Large intestine (tissue), 3 donors: ENCODE measurements at regions not wholly inside any gene's neighbourhood (a gene's known extent, or its start where the extent isn't known, plus 50 kb on each side); places are given as distances from the start of the nearest gene placed in this dataset.

ENCODE experiments used
- DNase-seq, 2 donors: peaks; one replicate each; pipeline versions ENCODE4 v3.0.0 to v3.0.0-alpha.2; 2013
- H3K27ac ChIP-seq: one replicate; pipeline ENCODE4 v1.5.1; 2013; ENCODE audit warnings: low read length
- H3K27me3 ChIP-seq: 2 replicates; pipeline ENCODE4 v1.6.1; 2013; ENCODE audit warnings: low read length; ENCODE audit not compliant: control insufficient read depth, insufficient read depth
- H3K36me3 ChIP-seq: 2 replicates; pipeline ENCODE4 v1.6.1; 2013; ENCODE audit warnings: low read length; ENCODE audit not compliant: control insufficient read depth, insufficient read depth
- H3K4me1 ChIP-seq: one replicate; pipeline ENCODE4 v1.6.1; 2013; ENCODE audit warnings: low read length; ENCODE audit not compliant: control insufficient read depth, insufficient read depth
- H3K4me3 ChIP-seq: one replicate; pipeline ENCODE4 v1.5.1; 2013; ENCODE audit warnings: low read length
- H3K9me3 ChIP-seq: one replicate; pipeline ENCODE4 v1.6.1; 2013; ENCODE audit warnings: mild to moderate bottlenecking, low read depth, low read length, moderate library complexity; ENCODE audit not compliant: control insufficient read depth
- WGBS: methylation state at CpG from one replicate; pipeline ENCODE4 v1.1.5; 2013; ENCODE audit warnings: low lambda C conversion rate; ENCODE audit not compliant: insufficient coverage; 5-methylcytosine and 5-hydroxymethylcytosine counted together

DNA sequence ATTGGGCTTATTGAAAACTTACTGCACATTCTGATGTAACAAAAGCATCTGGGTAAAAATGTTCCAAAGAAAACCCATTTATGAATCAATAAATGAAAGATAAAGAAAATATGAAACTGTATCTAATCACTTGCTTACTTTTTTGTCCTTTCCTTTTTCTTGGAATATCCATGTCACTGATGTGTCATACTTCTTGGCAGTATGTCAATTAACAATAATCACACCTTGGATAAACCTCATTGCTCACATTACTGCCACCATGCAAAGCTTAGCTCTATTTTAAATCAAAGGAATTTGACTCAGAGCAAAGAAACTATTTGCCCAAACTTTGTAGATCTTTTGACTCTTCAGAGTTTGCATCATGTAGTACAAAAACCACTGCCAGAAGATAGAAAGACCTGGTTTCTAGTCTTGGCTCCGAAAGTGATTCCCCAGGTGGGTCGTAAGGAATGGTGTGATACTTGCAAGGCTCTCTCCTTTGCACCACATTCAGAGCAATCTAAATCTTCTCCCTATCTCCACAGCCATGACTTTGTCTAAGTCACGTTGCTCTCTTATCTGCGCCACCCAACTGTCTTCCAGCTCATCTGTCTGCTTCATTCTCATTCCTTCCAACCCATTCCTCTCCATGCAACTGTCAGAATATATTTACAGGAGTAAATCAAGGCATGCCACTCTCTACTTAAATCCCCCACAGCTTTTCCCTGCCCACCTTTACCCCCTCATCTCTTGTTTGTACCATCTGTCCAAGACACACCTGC lies 311.9 kb downstream of the COG6 start:
- DNase-seq, result no peak
- H3K36me3 ChIP-seq, result no peaks in the 10 kb centered on the region

DNA sequence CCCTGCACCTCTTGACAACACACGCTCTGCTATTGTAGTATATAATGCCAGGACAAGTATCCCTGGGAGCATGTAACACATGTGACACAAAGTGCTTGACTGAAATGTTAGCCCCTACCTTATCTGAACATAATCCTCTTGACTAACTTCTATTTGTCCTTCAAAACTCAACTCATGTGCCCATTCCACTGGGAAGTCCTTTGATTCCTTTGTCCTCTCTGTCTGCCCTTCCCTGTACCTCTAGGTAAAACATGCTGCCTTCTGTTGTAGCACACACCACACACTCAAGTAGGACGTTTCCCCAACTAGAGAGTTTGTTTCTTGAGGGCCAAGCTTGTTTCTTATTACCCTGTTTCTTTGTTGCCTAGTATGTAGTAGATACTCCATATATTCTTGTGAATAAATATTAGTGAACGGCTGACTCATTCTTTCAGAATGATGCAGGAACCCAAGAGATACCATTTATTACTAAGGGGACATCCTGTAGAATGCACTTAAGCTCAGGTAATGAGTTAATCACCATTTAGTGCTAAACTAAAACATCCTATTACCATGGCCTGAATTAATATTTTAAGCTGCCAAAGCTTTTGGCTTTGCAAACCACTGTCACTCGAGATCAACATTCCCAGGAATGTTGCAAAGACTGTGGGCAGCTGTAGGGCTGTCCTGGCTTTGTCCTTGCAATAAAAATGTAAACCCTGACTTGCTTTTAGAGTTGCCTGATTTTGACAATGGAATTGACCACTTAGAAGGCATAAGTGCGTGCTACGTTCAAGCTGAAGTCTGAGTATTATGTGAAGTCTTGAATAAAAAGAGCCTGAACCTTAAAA lies 313.4 kb downstream of the COG6 start:
- Histone ChIP-seq H3K36me3 (no peaks in the 10 kb centered on the region), H3K27ac (no peak overlapping the region), H3K9me3 (no peaks in the 10 kb centered on the region), H3K27me3 (no peaks in the 10 kb centered on the region), H3K4me3 (no peak overlapping the region), H3K4me1 (no peaks in the 10 kb centered on the region)
- no peak for DNase-seq
- WGBS, result 100% methylated on average over 1 of the region's 6 CpGs

More for the DNA sequence above, 311.9 kb downstream of the COG6 start:
- Histone ChIP-seq H3K4me3 (no peak overlapping the region), H3K9me3 (no peaks in the 10 kb centered on the region), H3K4me1 (no peaks in the 10 kb centered on the region), H3K27me3 (no peaks in the 10 kb centered on the region), H3K27ac (no peak overlapping the region)
- 63% methylated on average over 2 of the region's 4 CpGs for WGBS

DNA sequence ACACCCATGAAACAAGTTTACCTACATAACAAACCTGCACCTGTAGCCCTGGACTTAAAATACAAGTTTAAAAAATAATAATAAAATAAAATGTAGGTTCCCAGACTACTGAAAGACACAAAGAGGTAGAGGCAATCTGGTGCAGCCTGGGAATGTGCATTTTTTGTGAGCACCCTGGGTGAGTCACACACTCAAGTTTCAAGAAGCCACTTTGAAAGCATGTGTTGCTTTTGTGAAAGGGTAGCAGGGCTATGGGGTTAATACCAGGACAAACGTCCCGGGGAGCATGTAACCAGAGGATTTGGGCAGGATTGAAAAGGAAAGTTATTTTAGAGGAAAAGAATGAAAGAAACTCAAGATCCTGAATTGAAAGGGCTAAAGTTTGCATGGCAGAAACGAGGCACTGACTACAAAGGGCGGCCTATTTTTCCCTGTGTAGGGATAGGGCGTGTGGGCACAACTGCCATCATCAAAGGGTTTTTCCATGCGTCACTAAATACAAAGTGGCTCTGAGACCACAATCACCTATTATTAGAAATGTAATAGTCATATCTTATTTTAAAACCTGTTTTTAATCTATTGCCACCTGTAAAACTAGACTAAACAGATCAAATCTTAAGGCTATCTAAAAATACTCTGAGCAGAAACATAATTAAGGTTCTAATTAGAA lies 314.9 kb downstream of the COG6 start:
- Histone ChIP-seq H3K4me3 (no peak overlapping the region), H3K27ac (no peak overlapping the region), H3K9me3 (no peaks in the 10 kb centered on the region), H3K36me3 (no peaks in the 10 kb centered on the region), H3K4me1 (no peaks in the 10 kb centered on the region), H3K27me3 (no peaks in the 10 kb centered on the region)
- WGBS, result 100% methylated on average over 2 of the region's 6 CpGs
- DNase-seq, result no peak

DNA sequence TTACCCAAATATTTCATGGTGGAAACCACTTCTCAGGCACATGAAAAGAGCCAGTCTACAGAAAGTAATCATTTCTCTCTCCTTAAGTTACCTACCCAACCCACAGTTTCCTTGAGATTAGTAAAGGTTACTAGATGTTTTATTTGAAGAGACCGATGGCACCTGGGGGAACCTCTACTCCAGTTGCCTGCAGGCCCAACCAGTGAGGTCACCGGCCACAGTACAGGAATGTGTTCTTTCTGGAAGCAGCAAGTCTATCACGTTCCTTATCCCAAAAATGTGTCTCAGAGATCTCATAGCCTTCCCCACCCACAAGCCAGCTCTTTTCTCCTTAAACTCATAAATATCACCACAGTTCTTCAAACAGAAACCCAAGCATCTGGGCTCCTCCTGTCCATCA lies 316.1 kb downstream of the COG6 start:
- Histone ChIP-seq H3K27me3 (no peaks in the 10 kb centered on the region), H3K4me3 (no peak overlapping the region), H3K9me3 (no peaks in the 10 kb centered on the region), H3K4me1 (no peaks in the 10 kb centered on the region), H3K27ac (no peak overlapping the region), H3K36me3 (no peaks in the 10 kb centered on the region)
- 100% methylated on average over 1 of the region's 3 CpGs for WGBS
- no peak for DNase-seq

- H3K27me3 ChIP-seq, result no peaks in the 10 kb centered on the region
- no CpG with 5 or more reads among the region's 6 CpGs for WGBS
- no peaks in the 10 kb centered on the region for H3K4me1 ChIP-seq
- H3K4me3 ChIP-seq, result no peak overlapping the region
- H3K9me3 ChIP-seq, result no peaks in the 10 kb centered on the region
- H3K27ac ChIP-seq, result no peak overlapping the region
- no peaks in the 10 kb centered on the region for H3K36me3 ChIP-seq
- DNase-seq, result no peak
Observed at GRCh38 chr13:39976481-39976880, 321.0 kb downstream of the COG6 start.

- Histone ChIP-seq H3K4me1 (no peaks in the 10 kb centered on the region), H3K27ac (no peak overlapping the region), H3K9me3 (no peaks in the 10 kb centered on the region), H3K36me3 (no peaks in the 10 kb centered on the region), H3K4me3 (no peak overlapping the region), H3K27me3 (no peaks in the 10 kb centered on the region)
- no peak for DNase-seq
Observed at GRCh38 chr13:39981056-39981455, 325.6 kb downstream of the COG6 start.

- Histone ChIP-seq H3K4me1 (no peaks in the 10 kb centered on the region), H3K27ac (no peak overlapping the region), H3K36me3 (no peaks in the 10 kb centered on the region), H3K27me3 (no peaks in the 10 kb centered on the region), H3K4me3 (no peak overlapping the region), H3K9me3 (no peaks in the 10 kb centered on the region)
- no CpG with 5 or more reads among the region's 4 CpGs for WGBS
- no peak for DNase-seq
Observed at GRCh38 chr13:39982745-39983144, 327.3 kb downstream of the COG6 start.

DNA sequence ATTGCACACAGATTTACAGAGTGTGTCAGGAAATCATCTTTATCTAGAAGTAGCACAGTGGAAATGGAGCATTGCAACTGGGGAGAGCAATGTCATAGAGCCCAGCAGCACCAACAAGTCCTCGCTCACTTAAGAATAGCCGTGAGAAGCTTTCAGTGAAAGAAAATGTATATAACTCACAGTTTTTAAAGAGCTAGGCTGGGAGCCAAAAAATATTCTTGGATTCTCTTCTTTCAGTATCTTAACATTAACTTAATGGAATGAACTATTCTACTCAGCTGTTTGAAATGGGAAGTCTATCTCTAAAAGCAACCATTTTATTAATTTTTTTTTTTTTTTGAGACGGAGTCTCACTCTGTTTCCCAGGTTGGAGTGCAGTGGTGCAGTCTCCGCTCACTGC lies 329.6 kb downstream of the COG6 start:
- no peaks in the 10 kb centered on the region for H3K9me3 ChIP-seq
- no peak overlapping the region for H3K27ac ChIP-seq
- no peak overlapping the region for H3K4me3 ChIP-seq
- H3K4me1 ChIP-seq, result no peaks in the 10 kb centered on the region
- WGBS, result no CpG with 5 or more reads among the region's 4 CpGs
- H3K27me3 ChIP-seq, result no peaks in the 10 kb centered on the region
- DNase-seq, result no peak
- no peaks in the 10 kb centered on the region for H3K36me3 ChIP-seq

DNA sequence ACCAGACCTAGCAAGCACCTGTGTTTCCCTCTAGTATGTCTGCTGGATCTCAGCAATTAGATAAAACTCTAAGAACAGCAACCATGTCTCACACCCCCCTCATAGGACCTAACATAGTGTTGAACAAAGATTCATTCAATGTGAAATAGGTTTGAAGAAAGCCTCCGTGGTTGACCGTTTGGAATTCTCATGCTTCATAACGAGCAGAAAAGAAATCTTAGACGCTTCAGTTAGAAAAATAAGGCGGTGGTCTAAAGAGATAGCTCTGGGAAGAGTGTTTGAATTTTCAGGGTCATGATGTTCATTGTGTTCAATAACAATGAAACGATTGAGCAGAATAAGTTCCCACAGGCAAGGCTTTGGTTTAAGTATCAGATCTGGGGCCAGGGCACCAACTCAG lies 332.9 kb downstream of the COG6 start:
- Histone ChIP-seq H3K27me3 (no peaks in the 10 kb centered on the region), H3K4me1 (no peaks in the 10 kb centered on the region), H3K9me3 (no peaks in the 10 kb centered on the region), H3K4me3 (no peak overlapping the region), H3K36me3 (no peaks in the 10 kb centered on the region), H3K27ac (no peak overlapping the region)
- no peak for DNase-seq
- WGBS, result 95% methylated on average over 3 of the region's 6 CpGs

DNA sequence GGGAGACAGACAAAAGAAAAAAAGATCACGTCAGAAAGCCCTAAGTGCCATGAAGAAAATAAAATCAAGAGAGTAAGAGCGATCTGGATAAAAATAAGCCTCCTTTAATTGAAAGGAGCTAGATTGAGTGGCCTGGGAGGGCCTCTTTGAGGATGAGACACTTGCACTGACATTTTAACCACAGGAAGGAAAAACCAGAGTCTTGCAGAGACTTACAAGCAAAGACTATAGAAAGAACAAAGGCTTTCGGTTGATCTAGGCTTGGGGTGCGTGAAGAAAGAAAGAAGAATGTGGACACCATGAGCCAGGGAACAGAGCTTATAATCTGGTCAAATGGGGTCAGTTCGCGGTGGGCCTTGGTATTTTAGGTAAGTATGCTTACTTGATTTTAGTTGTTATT lies 342.7 kb downstream of the COG6 start:
- Histone ChIP-seq H3K27ac (no peak overlapping the region), H3K4me1 (no peaks in the 10 kb centered on the region), H3K27me3 (no peaks in the 10 kb centered on the region), H3K4me3 (no peak overlapping the region), H3K9me3 (no peaks in the 10 kb centered on the region), H3K36me3 (no peaks in the 10 kb centered on the region)
- 89% methylated on average over 4 of the region's 6 CpGs for WGBS
- DNase-seq, result no peak
